ENCODE measurements at regions not wholly inside any gene's neighbourhood (a gene's known extent, or its start where the extent isn't known, plus 50 kb on each side); places are given as distances from the start of the nearest gene placed in this dataset.

DNA sequence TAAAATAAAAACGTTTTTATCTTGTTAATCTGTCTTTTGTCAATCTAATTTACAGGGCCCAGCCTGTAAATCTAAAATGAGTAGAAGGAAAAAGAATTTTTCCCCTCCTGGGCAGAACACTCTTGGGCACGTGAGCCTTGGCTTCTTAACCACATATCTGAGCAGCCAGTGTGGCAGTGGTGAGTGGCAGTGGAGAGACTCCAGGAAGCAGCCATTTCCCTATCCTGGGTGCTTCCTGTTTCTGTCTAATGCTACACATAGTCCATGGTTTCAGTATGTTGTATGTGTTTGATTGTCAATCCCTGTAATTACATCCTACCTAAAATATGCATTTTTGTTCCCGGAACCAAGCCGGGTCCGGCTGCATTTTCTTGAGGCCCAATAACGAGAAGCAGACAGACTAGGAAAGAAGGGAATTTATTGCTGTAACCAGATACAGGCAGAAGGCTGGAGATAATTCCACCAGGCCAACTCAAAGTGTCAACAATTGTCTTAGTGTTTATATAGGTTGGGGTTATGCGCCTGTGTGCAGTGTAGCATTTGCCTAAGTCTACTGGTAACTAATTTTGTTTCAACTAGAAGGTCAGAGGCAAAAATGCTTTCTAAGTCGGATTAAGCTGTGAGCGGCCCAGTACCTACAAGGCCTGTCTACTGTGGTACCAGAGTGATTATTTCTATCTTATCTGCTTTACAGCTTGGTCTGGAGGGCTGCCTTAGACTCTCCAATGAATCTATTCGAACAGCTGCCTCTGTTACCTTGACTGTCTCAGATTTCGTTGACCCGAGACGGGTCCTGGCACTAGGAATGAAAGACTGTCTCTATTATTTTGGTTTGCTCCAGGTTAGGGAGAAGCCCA, 82.4 kb upstream of the RESF1 start (continued):
- TF ChIP-seq FOSL1 (IDR thresholded peaks at IDR 0.05; ENCODE audit: insufficient read depth, low read depth, low read length), result no peak
- no peak for TF ChIP-seq RFX5 (IDR thresholded peaks at IDR 0.05; ENCODE audit: borderline replicate concordance, low read depth, low read length)
- TF ChIP-seq, protein P1, sequence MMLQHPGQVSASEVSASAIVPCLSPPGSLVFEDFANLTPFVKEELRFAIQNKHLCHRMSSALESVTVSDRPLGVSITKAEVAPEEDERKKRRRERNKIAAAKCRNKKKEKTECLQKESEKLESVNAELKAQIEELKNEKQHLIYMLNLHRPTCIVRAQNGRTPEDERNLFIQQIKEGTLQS (IDR thresholded peaks at IDR 0.05; ENCODE audit: insufficient read depth, low read depth, low read length), result no peak
- TF ChIP-seq CBX5 (IDR thresholded peaks at IDR 0.05; ENCODE audit: low read depth, low read length), result no peak
- TF ChIP-seq, protein P2, sequence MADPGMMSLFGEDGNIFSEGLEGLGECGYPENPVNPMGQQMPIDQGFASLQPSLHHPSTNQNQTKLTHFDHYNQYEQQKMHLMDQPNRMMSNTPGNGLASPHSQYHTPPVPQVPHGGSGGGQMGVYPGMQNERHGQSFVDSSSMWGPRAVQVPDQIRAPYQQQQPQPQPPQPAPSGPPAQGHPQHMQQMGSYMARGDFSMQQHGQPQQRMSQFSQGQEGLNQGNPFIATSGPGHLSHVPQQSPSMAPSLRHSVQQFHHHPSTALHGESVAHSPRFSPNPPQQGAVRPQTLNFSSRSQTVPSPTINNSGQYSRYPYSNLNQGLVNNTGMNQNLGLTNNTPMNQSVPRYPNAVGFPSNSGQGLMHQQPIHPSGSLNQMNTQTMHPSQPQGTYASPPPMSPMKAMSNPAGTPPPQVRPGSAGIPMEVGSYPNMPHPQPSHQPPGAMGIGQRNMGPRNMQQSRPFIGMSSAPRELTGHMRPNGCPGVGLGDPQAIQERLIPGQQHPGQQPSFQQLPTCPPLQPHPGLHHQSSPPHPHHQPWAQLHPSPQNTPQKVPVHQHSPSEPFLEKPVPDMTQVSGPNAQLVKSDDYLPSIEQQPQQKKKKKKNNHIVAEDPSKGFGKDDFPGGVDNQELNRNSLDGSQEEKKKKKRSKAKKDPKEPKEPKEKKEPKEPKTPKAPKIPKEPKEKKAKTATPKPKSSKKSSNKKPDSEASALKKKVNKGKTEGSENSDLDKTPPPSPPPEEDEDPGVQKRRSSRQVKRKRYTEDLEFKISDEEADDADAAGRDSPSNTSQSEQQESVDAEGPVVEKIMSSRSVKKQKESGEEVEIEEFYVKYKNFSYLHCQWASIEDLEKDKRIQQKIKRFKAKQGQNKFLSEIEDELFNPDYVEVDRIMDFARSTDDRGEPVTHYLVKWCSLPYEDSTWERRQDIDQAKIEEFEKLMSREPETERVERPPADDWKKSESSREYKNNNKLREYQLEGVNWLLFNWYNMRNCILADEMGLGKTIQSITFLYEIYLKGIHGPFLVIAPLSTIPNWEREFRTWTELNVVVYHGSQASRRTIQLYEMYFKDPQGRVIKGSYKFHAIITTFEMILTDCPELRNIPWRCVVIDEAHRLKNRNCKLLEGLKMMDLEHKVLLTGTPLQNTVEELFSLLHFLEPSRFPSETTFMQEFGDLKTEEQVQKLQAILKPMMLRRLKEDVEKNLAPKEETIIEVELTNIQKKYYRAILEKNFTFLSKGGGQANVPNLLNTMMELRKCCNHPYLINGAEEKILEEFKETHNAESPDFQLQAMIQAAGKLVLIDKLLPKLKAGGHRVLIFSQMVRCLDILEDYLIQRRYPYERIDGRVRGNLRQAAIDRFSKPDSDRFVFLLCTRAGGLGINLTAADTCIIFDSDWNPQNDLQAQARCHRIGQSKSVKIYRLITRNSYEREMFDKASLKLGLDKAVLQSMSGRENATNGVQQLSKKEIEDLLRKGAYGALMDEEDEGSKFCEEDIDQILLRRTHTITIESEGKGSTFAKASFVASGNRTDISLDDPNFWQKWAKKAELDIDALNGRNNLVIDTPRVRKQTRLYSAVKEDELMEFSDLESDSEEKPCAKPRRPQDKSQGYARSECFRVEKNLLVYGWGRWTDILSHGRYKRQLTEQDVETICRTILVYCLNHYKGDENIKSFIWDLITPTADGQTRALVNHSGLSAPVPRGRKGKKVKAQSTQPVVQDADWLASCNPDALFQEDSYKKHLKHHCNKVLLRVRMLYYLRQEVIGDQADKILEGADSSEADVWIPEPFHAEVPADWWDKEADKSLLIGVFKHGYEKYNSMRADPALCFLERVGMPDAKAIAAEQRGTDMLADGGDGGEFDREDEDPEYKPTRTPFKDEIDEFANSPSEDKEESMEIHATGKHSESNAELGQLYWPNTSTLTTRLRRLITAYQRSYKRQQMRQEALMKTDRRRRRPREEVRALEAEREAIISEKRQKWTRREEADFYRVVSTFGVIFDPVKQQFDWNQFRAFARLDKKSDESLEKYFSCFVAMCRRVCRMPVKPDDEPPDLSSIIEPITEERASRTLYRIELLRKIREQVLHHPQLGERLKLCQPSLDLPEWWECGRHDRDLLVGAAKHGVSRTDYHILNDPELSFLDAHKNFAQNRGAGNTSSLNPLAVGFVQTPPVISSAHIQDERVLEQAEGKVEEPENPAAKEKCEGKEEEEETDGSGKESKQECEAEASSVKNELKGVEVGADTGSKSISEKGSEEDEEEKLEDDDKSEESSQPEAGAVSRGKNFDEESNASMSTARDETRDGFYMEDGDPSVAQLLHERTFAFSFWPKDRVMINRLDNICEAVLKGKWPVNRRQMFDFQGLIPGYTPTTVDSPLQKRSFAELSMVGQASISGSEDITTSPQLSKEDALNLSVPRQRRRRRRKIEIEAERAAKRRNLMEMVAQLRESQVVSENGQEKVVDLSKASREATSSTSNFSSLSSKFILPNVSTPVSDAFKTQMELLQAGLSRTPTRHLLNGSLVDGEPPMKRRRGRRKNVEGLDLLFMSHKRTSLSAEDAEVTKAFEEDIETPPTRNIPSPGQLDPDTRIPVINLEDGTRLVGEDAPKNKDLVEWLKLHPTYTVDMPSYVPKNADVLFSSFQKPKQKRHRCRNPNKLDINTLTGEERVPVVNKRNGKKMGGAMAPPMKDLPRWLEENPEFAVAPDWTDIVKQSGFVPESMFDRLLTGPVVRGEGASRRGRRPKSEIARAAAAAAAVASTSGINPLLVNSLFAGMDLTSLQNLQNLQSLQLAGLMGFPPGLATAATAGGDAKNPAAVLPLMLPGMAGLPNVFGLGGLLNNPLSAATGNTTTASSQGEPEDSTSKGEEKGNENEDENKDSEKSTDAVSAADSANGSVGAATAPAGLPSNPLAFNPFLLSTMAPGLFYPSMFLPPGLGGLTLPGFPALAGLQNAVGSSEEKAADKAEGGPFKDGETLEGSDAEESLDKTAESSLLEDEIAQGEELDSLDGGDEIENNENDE (IDR thresholded peaks at IDR 0.05; ENCODE audit: insufficient replicate concordance, low read length), result no peak
- no peak for TF ChIP-seq TAF7 (optimal IDR thresholded peaks at IDR 0.05; ENCODE audit: borderline replicate concordance, low read depth, low read length)

All from H1 (cell line).